HepG2 (cell line): ENCODE measurements at regions not wholly inside any gene's neighbourhood (a gene's known extent, or its start where the extent isn't known, plus 50 kb on each side); places are given as distances from the start of the nearest gene placed in this dataset.

Experiments
- ATAD3A ChIP-seq: sonication (generic); formaldehyde crosslinking; IDR thresholded peaks from 2 replicates; pipeline ENCODE4 v1.4.0; 2020; ENCODE audit warnings: missing genetic modification reagents
- BCL6 ChIP-seq: IDR thresholded peaks from 2 replicates; pipeline ENCODE4 v1.6.1; 2016; ENCODE audit warnings: missing genetic modification reagents, missing compliant biosample characterization
- BRF2 ChIP-seq: sonication (generic); formaldehyde crosslinking; IDR thresholded peaks from 2 replicates; pipeline ENCODE4 v1.8.1; 2022; ENCODE audit warnings: mild to moderate bottlenecking, missing genetic modification reagents
- DR1 ChIP-seq: sonication (generic); formaldehyde crosslinking; IDR thresholded peaks from 2 replicates; pipeline ENCODE4 v1.8.0; 2021; ENCODE audit warnings: mild to moderate bottlenecking, missing genetic modification reagents, inconsistent platforms
- GATAD2A ChIP-seq: IDR thresholded peaks from 2 replicates; pipeline ENCODE4 v1.6.1; 2016
- GFI1 ChIP-seq: sonication (generic); formaldehyde crosslinking; IDR thresholded peaks from 2 replicates; pipeline ENCODE4 v1.5.0; 2020; ENCODE audit warnings: missing genetic modification reagents, mild to moderate bottlenecking, borderline replicate concordance
- GPBP1L1 ChIP-seq: sonication (generic); formaldehyde crosslinking; IDR thresholded peaks from 2 replicates; pipeline ENCODE4 v1.5.0; 2020; ENCODE audit warnings: mild to moderate bottlenecking, missing genetic modification reagents
- HNF1A ChIP-seq, 2 experiments: sonication (generic) in 1 of 2; formaldehyde crosslinking in 1 of 2; IDR thresholded peaks; 2 replicates each; pipeline versions ENCODE4 v1.4.0 to v1.6.1; 2016 to 2020; ENCODE audit warnings: borderline replicate concordance in 1 of 2, low read depth in 1 of 2, mild to moderate bottlenecking in 1 of 2, missing genetic modification reagents in 1 of 2
- HNF4A ChIP-seq: sonication (generic); formaldehyde crosslinking; IDR thresholded peaks from 2 replicates; pipeline ENCODE4 v1.4.0; 2020; ENCODE audit warnings: missing genetic modification reagents
- NCOR1 ChIP-seq: fragments of 200-600 bp; sonication (generic); IDR thresholded peaks from 2 replicates; pipeline ENCODE4 v1.7.0; 2017; ENCODE audit warnings: antibody characterized with exemption, low read length, borderline replicate concordance
- NFIC ChIP-seq: IDR thresholded peaks from 2 replicates; pipeline ENCODE4 v1.6.1; 2012; ENCODE audit warnings: mild to moderate bottlenecking, low read length, inconsistent platforms
- PHF21A ChIP-seq: sonication (generic); formaldehyde crosslinking; IDR thresholded peaks from 2 replicates; pipeline ENCODE4 v1.5.0; 2020; ENCODE audit warnings: mild to moderate bottlenecking, missing genetic modification reagents
- PITX1 ChIP-seq: sonication (generic); formaldehyde crosslinking; IDR thresholded peaks from 2 replicates; pipeline ENCODE4 v1.5.1; 2020; ENCODE audit warnings: mild to moderate bottlenecking, missing genetic modification reagents
- SOX13 ChIP-seq, 3 experiments: fragments of 450-650 bp in 1 of 3; sonication (generic) in 1 of 3; formaldehyde crosslinking in 1 of 3; IDR thresholded peaks in 2 of 3; conservative IDR thresholded peaks in 1 of 3; 2 replicates each; pipeline versions ENCODE4 v1.5.0 to v1.6.1; 2016 to 2020; ENCODE audit warnings: antibody characterized with exemption in 1 of 3, mild to moderate bottlenecking in 1 of 3, missing compliant biosample characterization in 1 of 3, missing genetic modification reagents in 1 of 3, moderate library complexity in 1 of 3
- ZHX1 ChIP-seq: sonication (generic); formaldehyde crosslinking; IDR thresholded peaks from 2 replicates; pipeline ENCODE4 v1.8.1; 2022; ENCODE audit warnings: low read depth, mild to moderate bottlenecking, missing genetic modification reagents
- ZMYM4 ChIP-seq: sonication (generic); formaldehyde crosslinking; IDR thresholded peaks from 2 replicates; pipeline ENCODE4 v1.8.1; 2023; ENCODE audit warnings: mild to moderate bottlenecking, missing genetic modification reagents
- ZNF652 ChIP-seq: IDR thresholded peaks from 2 replicates; pipeline ENCODE4 v1.6.1; 2016; ENCODE audit warnings: low read depth, borderline replicate concordance
- ZNF660 ChIP-seq: sonication (generic); formaldehyde crosslinking; IDR thresholded peaks from 2 replicates; pipeline ENCODE4 v1.5.1; 2020; ENCODE audit warnings: mild to moderate bottlenecking, low read depth, missing genetic modification reagents, borderline replicate concordance

GRCh38 chr2:16425462-16426336, 239.9 kb downstream of the CYRIA start (continued):
- peak; percentile 88 for TF ChIP-seq HNF1A (IDR thresholded peaks at IDR 0.05; ENCODE audit: low read depth)
- TF ChIP-seq HNF1A (CRISPR knock-in tag; IDR thresholded peaks at IDR 0.05; ENCODE audit: borderline replicate concordance) = peak; percentile 96
- no peak for TF ChIP-seq ZNF652 (CRISPR knock-in tag)
- TF ChIP-seq NCOR1 = peak; percentile 53; the same call in 1 of the 2 replicates
- TF ChIP-seq ZHX1 (CRISPR knock-in tag) = 0 out of 2 replicates have a peak, but pooled peaks have one; percentile 28
- peak; percentile 58; the same call in 1 of the 2 replicates for TF ChIP-seq ZMYM4 (CRISPR knock-in tag)
- TF ChIP-seq DR1 (CRISPR knock-in tag) = 0 out of 2 replicates have a peak, but pooled peaks have one; percentile 35
- peak; percentile 78 for TF ChIP-seq BCL6
- peak; percentile 53; the same call in 1 of the 2 replicates for TF ChIP-seq HNF4A (CRISPR knock-in tag)
- peak; percentile 59; the same call in 1 of the 2 replicates for TF ChIP-seq BRF2 (CRISPR knock-in tag)
- peak; percentile 50; the same call in 1 of the 2 replicates for TF ChIP-seq GATAD2A (CRISPR knock-in tag)
- no peak for TF ChIP-seq ZNF660
- peak; percentile 48; the same call in 1 of the 2 replicates for TF ChIP-seq GFI1 (CRISPR knock-in tag)
- TF ChIP-seq PITX1 (CRISPR knock-in tag) = peak; percentile 69; the same call in 1 of the 2 replicates
- TF ChIP-seq GPBP1L1 = no peak
- peak; percentile 73; the same call in 1 of the 2 replicates for TF ChIP-seq PHF21A (CRISPR knock-in tag)
- TF ChIP-seq NFIC = peak; percentile 78; the same call in 1 of the 2 replicates
- TF ChIP-seq ATAD3A (CRISPR knock-in tag) = no peak
- TF ChIP-seq SOX13 (IDR thresholded peaks at IDR 0.05) = 0 out of 2 replicates have a peak, but pooled peaks have one; percentile 16
- TF ChIP-seq SOX13 (CRISPR knock-in tag; conservative IDR thresholded peaks at IDR 0.05 in 1 of 2, IDR thresholded peaks at IDR 0.05 in 1 of 2) = peak in 1 of 2 experiments; percentile 77; a peak in 2 of 4 replicates
